ENCODE measurements at regions not wholly inside any gene's neighbourhood (a gene's known extent, or its start where the extent isn't known, plus 50 kb on each side); places are given as distances from the start of the nearest gene placed in this dataset.

GRCh38 chr3:13158871-13159270 lies 85.6 kb upstream of the IQSEC1 start:
- Histone ChIP-seq H3K27me3 (no peaks in the 10 kb centered on the region), H3K9me3 (peaks cover 0 to 5% (median 0%) of the 10 kb centered on the region in 4 donors), H3K4me1 (no peaks in the 10 kb centered on the region), H3K27ac (no peak overlapping the region), H3K36me3 (no peaks in the 10 kb centered on the region), H3K4me3 (no peak overlapping the region)
- no peak for DNase-seq
- no peak for TF ChIP-seq CTCF (IDR thresholded peaks at IDR 0.05)
- TF ChIP-seq POLR2A (IDR thresholded peaks at IDR 0.05): no peak

- no peaks in the 10 kb centered on the region for H3K4me1 ChIP-seq
- TF ChIP-seq POLR2A (IDR thresholded peaks at IDR 0.05) (no peak), CTCF (IDR thresholded peaks at IDR 0.05) (no peak)
- H3K27me3 ChIP-seq: no peaks in the 10 kb centered on the region
- no peak overlapping the region for H3K4me3 ChIP-seq
- DNase-seq: peak in 1 of 3 donors; percentile 10
- H3K27ac ChIP-seq: no peak overlapping the region
- peaks cover 0 to 5% (median 0%) of the 10 kb centered on the region in 4 donors for H3K9me3 ChIP-seq
- H3K36me3 ChIP-seq: no peaks in the 10 kb centered on the region
These were observed 85.2 kb upstream of the IQSEC1 start for GRCh38 chr3:13158408-13158807.

GRCh38 chr3:13157986-13158385 lies 84.8 kb upstream of the IQSEC1 start:
- Histone ChIP-seq H3K36me3 (no peaks in the 10 kb centered on the region), H3K4me3 (no peak overlapping the region), H3K27ac (no peak overlapping the region), H3K9me3 (peaks cover 0 to 5% (median 0%) of the 10 kb centered on the region in 4 donors), H3K4me1 (no peaks in the 10 kb centered on the region), H3K27me3 (no peaks in the 10 kb centered on the region)
- no peak for TF ChIP-seq POLR2A (IDR thresholded peaks at IDR 0.05)
- no peak for TF ChIP-seq CTCF (IDR thresholded peaks at IDR 0.05)
- peak in 1 of 3 donors; percentile 22 for DNase-seq

- peak in 1 of 3 donors; percentile 29 for DNase-seq
- no peaks in the 10 kb centered on the region for H3K4me1 ChIP-seq
- H3K27me3 ChIP-seq: no peaks in the 10 kb centered on the region
- no peaks in the 10 kb centered on the region for H3K36me3 ChIP-seq
- TF ChIP-seq POLR2A (IDR thresholded peaks at IDR 0.05) (no peak), CTCF (IDR thresholded peaks at IDR 0.05) (no peak)
- no peak overlapping the region for H3K4me3 ChIP-seq
- peaks cover 0 to 5% (median 0%) of the 10 kb centered on the region in 4 donors for H3K9me3 ChIP-seq
- no peak overlapping the region for H3K27ac ChIP-seq
These were observed 79.8 kb upstream of the IQSEC1 start for GRCh38 chr3:13152826-13153710.

- Histone ChIP-seq H3K9me3 (peaks cover 0 to 4% (median 0%) of the 10 kb centered on the region in 4 donors), H3K4me3 (no peak overlapping the region), H3K36me3 (no peaks in the 10 kb centered on the region), H3K27me3 (no peaks in the 10 kb centered on the region), H3K27ac (no peak overlapping the region), H3K4me1 (no peaks in the 10 kb centered on the region)
- peak in 1 of 3 donors; percentile 18 for DNase-seq
- no peak for TF ChIP-seq POLR2A (IDR thresholded peaks at IDR 0.05)
- no peak for TF ChIP-seq CTCF (IDR thresholded peaks at IDR 0.05)
These were observed 77.4 kb upstream of the IQSEC1 start for GRCh38 chr3:13150624-13151023.

Data from Peyer's patch (tissue), 4 donors.